H4 (cell line): ENCODE measurements at regions not wholly inside any gene's neighbourhood (a gene's known extent, or its start where the extent isn't known, plus 50 kb on each side); places are given as distances from the start of the nearest gene placed in this dataset.
"Not testable (repeated sequence)": the region's sequence is repeated elsewhere in the genome, so short reads cannot be mapped to it uniquely, and the experiment has no call there.

Source experiments
- DNase-seq: peaks from one replicate; pipeline ENCODE4 v3.0.0-alpha.2; 2015; ENCODE audit warnings: low spot score

DNA sequence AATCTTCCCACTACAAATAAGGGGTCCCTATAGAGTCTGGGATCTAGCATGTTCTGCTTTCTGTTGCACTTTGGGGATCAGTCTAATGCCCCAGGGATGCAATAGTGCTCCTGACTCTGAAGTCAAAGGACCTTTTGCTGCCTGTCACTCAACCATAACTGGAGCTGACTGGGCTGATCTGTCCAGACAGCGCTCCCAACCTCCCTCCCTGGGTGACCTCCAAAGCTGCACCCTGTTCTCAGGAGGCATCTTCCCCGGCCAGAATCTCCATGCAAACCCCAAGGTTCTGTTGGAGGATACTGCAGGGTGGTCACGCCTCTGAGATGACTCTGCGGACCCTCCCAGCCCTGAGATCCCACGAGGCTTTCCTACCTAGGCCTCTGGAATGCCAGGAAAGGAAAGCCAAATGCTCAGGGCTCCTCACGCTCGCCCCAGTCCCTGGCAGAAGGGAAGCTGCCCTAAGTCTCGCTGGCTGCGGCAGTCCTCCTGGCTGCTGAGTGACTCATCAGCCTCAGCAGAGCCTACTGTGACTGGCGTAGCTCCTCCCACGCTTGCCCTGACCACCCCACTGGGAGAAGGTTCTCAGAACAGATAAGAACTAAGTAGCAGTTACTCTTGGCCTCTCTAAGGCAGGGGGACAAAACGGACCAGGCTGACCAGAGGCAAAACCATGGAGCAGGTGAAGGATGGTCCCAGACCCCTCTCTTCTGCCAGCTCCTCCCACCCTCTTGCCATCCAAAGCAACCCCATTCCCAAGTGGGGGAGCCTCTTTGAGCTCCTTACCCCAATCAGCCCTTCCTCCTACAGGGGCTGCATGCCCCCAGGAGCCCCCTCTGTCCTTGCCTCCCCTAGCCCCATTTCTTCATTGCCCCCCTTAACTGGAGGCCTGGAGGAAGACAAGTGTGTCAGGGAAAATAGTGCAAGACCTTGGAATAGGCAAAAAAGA is 124.1 kb upstream of the TNRC6C start:
- peak; percentile 95 for DNase-seq

DNA sequence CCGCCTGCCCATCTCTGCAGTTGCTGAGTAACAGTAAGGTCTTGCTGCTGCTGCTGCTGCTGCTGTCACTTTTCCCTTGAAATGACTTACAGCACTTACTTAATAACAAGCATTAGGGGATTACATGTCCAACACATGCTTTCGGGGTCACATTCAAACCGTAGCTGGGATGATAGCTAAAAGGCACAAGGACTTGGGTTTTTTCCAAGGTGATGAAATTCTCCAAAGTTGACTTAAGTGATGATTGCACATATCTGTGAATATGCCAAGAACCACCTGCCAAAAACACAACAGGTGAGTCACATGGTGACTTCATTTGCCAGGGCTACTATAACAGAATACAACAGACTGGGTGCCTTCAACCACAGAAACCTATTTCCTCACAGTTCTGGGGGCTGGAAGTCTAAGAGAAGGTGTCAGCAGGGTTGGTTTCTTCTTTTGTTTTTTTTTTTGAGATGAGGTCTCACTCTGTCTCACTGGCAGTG is 121.9 kb upstream of the TNRC6C start:
- DNase-seq: no peak

DNA sequence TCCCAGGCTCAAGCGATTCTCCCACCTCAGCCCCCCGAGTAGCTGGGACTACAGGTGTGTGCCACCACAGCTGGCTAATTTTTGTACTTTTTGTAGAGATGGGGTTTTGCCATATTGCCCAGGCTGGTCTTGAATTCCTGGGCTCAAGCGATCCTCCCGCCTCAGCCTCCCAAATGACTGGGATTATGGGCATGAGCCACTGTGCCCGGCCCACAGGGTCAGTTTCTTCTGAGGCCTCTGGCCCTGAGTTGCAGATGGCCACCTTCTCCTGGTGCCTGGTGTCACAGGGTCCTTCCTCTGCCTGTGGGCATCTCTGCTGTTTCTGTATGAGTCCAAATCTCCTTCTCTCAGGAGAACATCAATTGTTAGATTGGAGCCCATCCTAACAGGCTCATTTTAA is 121.4 kb upstream of the TNRC6C start:
- DNase-seq: not testable (repeated sequence)

DNA sequence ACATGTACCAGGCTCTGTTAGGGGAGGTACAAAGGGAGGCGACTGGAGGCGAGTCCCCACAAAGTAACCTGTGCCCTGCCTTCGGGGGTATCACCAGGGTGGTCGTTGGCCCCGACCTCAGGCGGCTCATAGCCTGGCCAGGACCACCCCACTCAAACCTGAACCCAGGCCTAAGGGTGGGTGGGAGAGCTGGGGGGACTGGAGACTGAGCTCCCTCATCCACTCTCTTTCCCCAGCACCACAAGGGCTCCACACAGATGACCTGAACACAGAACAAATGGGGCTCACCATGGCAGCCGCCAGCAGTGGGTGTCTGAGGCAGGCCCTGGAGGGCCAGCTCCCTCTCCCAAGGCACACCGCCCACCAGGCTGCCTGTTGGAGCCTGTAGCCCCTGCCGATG is 120.6 kb upstream of the TNRC6C start:
- no peak for DNase-seq

DNA sequence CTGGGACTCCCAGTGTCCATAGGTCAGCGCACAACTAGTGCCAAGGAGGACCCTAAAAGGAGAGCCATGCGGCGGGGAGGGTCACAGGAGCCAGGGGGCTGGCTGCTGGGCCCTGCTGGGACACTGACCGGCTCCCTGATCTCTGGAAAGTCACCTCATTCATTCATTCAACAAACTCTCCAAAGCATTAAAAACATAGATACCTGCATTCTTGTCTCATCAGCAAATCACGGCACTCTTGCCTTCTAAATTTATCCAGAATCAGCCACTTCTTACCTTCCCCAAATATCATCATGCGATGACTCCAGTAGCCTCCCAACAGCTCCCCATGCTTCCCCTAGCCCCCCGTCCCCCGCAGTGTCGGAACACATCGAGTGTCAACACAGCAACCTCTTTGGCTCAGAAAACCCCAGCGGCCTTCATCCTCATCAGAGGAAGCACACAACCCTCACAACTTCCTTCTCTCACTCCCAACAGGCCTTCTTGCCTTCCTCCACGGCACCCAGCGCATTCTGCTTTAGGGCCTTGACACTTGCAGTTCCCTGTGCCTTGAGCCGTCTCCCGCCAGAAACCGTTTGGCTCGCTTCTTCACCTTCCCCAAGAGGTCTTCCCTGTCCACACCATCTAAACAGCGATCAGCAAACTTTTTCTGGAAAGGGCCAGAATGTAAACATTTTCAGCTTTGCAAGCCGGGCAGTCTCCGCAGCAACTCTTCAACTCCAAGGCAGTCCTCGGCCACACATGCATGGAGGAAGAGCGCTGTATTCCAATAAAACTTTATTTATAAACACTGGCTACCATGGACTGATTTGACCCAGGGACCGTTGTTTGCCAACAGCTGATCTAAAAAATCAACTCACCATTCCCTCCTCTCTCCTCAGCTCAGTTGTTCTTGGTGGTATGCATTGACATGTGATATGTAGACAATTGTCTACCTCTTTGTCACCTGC is 119.5 kb upstream of the TNRC6C start:
- no peak for DNase-seq

DNA sequence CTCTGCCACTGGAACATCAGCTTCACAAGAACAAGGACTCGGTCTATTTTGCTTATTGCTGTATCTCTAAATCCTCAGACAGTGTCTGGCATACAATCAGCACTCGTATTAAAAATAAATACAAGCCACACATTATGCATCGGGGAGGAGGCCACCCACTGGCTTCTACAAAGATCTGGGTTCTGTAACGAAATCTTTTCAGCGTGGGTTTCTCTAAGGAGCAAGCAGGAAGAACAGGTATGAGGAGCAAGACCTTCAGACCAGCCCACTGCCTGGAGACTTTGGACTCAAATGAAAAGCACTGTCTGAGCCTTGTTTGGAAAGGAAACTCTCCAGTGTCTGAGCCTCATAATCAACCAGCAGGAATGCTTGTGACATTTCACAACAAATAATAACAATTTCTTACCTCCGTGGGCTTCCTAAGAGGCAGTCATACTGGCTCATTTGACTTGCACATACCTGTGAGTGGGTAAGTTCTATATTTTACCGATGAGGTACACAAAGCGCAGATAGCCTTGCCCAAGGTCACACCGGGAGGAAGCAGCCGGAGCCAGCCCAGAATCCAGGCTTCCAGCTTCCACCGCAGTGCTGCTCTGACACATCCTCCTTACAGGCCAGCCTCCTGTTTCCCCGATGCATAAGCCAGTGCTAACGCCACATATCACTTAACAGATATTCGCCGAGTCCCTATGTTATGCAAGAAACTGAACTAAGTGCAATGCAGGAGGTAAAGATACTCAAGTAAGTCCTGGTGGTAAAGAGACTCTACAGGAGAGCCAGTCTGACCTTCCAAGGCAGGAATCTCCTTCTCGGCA is 118.6 kb upstream of the TNRC6C start:
- no peak for DNase-seq

DNA sequence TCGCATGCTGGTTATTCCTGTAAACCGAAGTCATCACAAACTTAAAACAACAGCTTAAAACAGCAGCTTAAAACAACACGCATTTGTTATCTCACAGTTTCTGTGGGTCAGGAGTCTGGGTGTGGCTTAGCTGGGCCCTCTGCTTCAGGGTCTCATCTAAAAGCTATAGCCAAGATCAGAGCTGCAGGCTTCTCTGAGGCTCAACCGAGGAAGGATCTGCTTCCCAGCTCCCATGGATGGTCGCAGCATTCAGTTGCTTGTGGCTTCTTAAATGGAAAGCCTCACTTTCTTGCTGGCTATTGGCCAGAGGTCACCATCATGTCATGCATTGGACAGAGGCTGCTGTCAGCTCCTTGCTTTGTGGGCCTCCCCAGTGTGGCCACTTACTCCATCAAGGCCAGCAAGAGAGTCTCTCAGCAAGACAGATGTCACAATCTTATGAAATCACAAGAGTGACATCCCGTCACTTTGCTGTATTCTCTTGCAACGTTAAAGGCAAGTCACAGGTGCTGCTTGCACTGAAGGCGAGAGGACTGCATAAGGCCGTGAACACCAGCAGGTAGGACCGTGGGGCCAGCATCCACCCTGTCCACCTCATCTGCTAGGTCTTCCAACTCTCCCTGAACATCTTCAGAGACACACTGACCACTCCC is 117.9 kb upstream of the TNRC6C start:
- no peak for DNase-seq

DNA sequence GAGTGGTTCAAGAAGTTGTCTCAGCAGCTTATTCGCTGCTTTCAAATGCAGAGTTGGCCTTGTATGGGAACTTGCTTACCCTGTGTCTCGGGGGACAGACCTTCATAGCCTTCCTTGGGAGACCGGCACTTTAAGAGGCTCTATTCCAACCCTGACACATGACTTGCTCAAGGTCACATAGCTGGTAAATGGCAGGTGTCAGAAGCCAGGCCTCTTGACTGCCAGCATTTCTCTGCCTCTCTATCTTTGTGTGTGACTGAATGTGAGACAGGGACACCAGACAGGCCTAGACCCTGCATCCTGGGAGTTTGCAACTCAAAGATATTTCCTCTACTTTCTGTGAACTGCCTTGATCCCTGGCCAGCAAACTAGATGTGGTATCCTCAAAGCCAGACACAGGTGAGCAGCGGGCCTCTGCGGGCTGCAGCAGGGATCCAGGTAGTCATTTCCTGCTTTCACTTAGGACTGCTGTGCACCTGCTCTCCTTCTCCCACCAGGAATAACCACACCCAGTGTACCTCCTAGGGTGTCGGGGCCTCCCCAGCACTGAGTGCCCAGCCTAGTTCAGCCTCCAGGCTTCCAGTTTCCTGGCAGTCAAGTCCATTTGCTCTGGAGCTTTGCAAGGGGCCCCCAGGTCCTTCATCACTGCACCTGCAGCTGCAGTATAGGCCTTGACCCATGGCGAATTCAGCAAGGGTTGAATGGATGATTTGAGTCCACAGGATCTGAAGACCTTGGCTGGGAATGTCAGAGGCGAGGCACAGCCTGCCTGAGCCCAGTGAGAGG is 116.6 kb upstream of the TNRC6C start:
- DNase-seq: no peak

DNA sequence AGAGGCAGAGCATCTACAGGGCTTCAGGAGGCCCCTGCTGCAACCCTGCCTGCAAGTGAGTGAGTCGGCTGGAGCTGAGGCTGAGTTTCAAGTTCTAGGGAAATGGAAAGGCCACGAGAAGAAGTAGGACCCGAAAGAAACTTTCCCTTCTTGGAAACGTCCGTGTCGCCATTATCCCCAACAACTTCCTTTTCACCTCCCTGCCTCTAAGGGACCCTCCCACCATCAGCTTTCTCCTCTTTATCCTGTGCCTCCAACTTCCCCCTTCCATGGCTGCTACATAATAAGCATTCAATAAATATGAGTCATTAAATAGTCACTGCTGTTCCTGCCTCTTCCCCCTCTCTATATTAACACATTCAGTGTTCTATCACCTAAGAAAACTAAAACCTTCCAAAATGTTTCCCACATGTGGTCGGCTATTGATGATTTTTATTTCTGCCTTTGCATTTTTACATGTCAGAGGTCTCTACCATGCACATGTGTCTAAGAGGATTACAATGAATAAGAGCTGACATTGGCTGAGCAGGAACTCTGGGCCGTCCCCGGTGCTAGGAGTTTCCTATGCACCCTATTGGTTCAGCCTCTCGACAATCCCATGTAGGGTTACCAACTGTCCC is 115.9 kb upstream of the TNRC6C start:
- no peak for DNase-seq

DNA sequence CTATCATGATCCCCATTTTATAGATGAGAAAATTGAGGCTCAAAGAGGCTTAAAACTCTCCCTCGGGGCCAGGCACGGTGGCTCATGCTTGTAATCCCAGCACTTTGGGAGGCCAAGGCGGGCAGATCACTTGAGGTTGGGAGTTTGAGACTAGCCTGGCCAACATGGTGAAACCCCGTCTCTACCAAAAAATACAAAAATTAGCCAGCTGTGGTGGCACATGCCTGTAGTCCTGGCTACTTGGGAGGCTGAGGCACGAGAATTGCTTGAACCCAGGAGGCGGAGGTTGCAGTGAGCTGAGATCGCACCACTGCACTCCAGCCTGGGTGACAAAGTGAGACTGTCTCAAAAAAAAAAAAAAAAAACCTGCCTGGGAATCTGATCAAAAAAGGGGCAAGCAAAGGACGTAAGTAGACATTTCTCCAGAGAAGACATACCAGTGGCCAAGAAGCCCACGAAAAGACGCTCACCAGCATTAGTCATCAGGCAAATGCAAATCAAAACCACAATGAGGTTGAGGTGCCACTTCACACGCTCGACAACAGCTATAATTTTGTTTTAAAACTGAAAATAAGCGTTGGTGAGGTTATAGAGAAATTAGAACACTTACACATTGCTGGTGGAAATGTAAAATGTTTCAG is 115.1 kb upstream of the TNRC6C start:
- peak; percentile 85 for DNase-seq

DNA sequence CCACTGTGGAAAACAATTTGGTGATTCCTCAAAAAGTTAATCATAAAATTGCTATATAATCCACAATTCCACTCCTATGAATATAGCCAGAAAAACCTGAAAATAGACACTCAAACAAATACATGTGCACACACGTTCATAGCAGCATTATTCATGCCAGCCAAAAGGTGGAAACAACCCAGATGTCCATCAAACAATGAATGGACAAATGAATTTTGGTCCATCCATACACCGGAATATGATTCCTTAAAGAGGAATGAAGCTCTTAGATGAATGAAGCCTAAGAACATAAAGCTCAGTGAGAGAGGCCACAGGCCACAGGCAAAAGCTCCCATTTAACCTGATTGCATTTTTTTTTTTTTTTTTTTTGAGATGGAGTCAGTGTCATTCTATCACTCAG is 114.6 kb upstream of the TNRC6C start:
- DNase-seq: no peak

DNA sequence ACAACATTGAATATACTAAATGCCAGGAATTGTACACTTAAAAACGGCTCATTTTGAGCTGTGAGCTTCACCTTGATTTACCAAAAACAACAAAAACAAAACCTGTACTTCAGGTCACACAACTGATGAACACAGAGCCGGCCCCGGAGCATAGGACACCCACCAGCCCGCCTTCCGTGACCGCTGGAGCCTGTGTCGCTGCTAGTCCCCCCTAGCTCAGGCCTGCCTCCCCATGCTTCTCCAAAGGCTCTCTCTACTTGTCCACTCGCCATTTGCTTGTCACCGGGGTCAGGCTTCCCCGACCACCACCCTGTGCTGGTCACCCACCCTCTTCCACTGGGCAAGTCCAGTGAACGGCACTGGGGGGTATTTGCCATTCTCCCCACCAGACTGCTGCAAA is 113.8 kb upstream of the TNRC6C start:
- no peak for DNase-seq

DNA sequence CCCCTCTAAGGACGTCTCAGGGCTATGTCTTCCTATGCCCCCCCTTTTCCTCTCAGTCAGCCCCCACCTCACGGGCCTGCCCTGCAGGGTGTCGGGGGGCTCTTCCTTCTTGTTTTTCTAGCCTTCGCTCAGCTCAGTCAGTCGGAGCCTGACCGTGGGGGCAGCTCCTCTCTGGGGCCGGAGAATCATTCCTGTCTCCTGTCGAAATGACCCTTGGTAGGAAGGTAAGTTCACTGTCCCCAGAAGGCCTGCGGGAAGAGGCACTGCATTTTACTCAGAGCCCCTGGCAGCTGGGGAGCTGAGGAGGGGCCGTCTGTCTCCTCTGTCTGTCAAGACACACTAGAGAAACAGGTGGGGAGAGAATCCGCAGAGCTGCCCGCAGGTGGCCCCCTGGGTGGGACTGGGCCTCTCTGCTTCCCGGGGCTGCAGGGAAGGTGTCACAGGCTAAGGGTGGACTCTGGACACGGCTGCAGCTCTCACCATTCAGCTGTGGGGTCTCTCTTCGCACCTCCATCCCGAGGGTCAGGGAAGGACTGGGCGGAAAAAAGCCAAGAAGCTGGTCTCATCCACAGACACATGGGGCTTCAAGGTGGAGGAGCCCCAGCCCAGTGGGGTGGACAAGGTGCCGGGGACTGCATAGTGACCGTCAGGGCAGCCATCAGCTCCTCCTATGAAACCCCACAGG is 112.8 kb upstream of the TNRC6C start:
- DNase-seq: no peak

DNA sequence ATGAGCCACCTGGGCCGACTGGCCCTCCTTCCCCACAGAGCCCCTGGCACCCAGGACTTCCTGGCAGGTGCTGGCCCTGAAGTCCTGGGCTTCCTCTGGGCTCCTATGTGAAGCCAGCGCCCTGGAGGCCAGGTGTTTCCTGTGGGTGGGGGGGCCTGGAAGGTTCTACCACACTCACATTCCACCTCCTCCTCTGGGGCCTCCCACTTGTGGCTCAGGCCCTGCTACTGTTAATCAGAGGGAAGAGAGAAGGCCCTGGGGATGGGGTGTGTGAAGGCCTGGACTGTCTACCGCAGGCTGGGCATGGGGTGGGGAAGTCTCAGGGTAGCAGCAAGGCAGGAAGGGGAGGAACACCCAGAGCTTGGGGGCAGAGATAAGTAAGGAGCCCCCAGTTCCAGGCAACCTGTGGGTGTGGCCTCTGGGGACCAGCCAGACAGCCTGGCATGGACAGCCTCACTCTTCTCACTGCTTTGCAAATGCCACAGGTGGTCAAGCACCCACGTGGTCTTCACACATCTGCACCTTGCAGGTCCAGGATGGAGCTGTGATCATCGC is 111.9 kb upstream of the TNRC6C start:
- no peak for DNase-seq

DNA sequence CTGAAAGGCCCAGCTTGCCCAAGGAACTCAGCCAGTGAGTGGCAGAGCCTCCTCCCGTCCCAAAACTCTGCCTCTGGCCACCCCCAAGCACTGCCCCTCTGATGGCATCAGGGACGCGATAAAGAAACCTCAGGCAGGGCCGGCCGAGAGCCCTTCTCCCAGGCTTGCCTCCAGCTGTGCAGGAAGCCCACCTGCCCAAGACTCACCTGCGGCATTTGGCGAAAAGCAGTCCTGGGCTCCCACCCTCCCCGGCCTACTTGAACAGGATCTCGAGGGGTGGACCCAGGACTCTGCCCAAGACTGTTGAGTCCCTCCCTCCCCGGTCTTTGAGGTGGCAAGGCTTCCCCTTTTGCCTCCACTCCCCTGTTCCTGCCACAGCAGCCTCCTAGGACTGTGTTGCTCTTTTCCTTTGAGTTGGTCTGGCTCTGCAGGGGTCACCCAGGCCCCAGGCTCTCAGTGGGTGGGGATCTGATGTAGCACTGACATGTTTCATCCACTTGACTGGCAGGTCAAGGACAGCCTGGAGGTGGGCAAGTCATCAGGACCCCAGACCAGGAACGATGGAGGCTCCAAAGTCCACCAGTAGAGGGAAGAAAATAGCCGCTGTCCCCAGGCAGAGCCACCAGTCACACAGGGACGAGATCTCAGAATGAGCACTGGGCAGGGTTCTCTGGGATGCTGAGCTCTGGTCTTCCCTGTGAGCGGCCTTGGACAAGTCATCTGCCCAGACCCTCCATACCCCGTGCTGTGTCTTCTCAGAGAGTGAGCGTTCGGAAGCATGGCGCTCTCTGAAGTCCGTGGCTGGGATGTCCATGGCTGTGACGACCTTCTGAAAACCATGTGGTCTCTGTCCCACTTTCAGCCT is 111.0 kb upstream of the TNRC6C start:
- no peak for DNase-seq

DNA sequence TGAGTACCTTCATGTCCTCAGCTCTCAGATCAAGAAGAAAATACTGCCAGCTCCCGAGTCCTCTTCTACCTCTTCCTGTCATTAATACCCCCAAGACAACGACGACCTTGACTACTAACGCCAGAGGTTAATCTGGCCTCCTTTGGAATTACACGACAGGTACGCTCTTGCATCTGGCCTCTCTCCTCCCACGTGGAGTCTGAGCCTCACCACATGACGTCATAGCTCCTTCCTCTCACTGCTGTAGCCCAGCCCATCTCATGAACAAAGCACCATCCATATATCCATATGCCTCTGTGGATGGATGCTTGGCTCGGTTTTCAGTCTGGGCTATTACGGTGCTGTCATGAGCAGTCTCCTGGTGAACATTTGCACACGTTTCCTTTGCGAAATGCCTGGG is 110.2 kb upstream of the TNRC6C start:
- no peak for DNase-seq

DNA sequence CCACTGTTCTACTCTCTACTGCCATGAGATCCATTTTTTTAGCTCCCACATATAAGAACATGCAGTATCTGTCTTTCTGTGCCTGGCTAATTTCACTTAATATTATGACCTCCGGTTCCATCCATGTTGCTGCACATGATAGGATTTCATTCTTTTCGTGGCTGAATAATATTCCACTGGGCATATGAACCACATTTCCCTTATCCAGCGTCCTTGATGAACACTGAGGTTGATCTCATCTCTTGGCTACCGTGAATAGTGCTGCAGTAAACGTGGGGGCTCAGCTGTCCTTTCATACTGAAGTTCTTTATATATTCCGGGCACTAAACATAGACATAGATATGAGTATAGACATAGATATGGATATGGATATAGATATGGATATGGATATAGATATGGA is 109.3 kb upstream of the TNRC6C start:
- DNase-seq: no peak
